Ovary (tissue), 3 donors: ENCODE measurements at regions not wholly inside any gene's neighbourhood (a gene's known extent, or its start where the extent isn't known, plus 50 kb on each side); places are given as distances from the start of the nearest gene placed in this dataset.

Experiments
- EP300 ChIP-seq: sonication (generic); formaldehyde crosslinking; IDR thresholded peaks from one replicate; pipeline ENCODE4 v1.6.1; 2017; ENCODE audit warnings: antibody characterized with exemption
- POLR2A ChIP-seq: fragments of 450-650 bp; IDR thresholded peaks from one replicate; pipeline ENCODE4 v1.6.1; 2017; ENCODE audit warnings: antibody characterized with exemption, mild to moderate bottlenecking, moderate library complexity
- TF ChIP-seq, protein P1 (sequence below), 3 donors: fragments of 450-650 bp in 2 of 3; fragments of 200-600 bp in 1 of 3; IDR thresholded peaks; one replicate each; pipeline versions ENCODE4 v1.5.1 to v1.8.0; 2016 to 2022; ENCODE audit warnings: antibody characterized with exemption in 3 of 3, mild to moderate bottlenecking in 1 of 3
- donor health status: DM: no; HTN: no; CAD: no.

DNA sequence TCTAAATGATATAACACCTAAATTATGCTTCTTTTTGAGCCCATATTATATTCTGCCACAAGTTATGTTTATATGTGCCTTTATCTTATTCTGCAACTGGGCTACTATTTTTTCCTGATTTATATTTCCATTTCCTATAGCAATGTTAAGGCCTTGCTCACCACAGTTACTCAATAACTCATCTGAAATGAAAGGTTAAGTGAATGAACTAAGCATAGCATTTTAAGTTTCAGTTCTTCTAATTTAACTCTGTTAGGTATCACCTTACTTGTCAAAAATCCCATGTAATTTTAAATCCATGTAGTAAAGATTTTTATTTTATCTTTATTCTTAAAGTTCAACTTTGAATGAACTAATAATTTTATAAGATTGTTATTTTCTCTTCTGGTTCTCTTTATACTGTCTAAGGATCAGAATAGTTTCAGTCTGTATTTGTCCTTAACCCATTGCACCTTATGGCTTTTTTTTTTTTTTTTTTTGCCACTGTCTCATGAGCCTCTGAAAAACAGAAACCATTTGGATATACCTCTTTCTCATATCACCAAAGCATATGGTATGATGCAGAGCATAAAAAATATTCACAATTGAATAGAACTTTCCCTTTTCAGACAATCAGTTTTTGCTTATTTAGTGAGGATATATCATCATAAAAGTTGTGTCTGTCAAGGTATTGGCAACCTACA is 301.8 kb upstream of the ZWINT start:
- TF ChIP-seq, protein P1, sequence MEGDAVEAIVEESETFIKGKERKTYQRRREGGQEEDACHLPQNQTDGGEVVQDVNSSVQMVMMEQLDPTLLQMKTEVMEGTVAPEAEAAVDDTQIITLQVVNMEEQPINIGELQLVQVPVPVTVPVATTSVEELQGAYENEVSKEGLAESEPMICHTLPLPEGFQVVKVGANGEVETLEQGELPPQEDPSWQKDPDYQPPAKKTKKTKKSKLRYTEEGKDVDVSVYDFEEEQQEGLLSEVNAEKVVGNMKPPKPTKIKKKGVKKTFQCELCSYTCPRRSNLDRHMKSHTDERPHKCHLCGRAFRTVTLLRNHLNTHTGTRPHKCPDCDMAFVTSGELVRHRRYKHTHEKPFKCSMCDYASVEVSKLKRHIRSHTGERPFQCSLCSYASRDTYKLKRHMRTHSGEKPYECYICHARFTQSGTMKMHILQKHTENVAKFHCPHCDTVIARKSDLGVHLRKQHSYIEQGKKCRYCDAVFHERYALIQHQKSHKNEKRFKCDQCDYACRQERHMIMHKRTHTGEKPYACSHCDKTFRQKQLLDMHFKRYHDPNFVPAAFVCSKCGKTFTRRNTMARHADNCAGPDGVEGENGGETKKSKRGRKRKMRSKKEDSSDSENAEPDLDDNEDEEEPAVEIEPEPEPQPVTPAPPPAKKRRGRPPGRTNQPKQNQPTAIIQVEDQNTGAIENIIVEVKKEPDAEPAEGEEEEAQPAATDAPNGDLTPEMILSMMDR (IDR thresholded peaks at IDR 0.05): no peak
- TF ChIP-seq EP300: no peak
- no peak for TF ChIP-seq POLR2A
